Muscle of arm (tissue), 1 donor: ENCODE measurements at regions not wholly inside any gene's neighbourhood (a gene's known extent, or its start where the extent isn't known, plus 50 kb on each side); places are given as distances from the start of the nearest gene placed in this dataset.
A peak's percentile ranks its signal among the peaks of the same experiment; 100 is the strongest.
"Not testable (repeated sequence)": the region's sequence is repeated elsewhere in the genome, so short reads cannot be mapped to it uniquely, and the experiment has no call there.

ENCODE experiments used
- DNase-seq: peaks from one replicate; pipeline ENCODE4 v3.0.0-alpha.2; 2013

- peak; percentile 57 for DNase-seq
These were observed 1029.1 kb upstream of the KLHL29 start for GRCh38 chr2:22355816-22356433.

GRCh38 chr2:22359071-22359672, 1025.8 kb upstream of the KLHL29 start:
- DNase-seq: no peak

- no peak for DNase-seq
These were observed 1024.1 kb upstream of the KLHL29 start for GRCh38 chr2:22360735-22361374.

- no peak for DNase-seq
These were observed 1023.4 kb upstream of the KLHL29 start for GRCh38 chr2:22361571-22361970.

- no peak for DNase-seq
These were observed 1009.9 kb upstream of the KLHL29 start for GRCh38 chr2:22375096-22375495.

- no peak for DNase-seq
These were observed 1007.7 kb upstream of the KLHL29 start for GRCh38 chr2:22377268-22377667.

- DNase-seq: no peak
These were observed 1002.4 kb upstream of the KLHL29 start for GRCh38 chr2:22382479-22383169.

GRCh38 chr2:22397847-22398246, 987.1 kb upstream of the KLHL29 start:
- DNase-seq: no peak

- DNase-seq: no peak
These were observed 981.2 kb upstream of the KLHL29 start for GRCh38 chr2:22403748-22404147.

GRCh38 chr2:22406625-22407024, 978.4 kb upstream of the KLHL29 start:
- DNase-seq: no peak

GRCh38 chr2:22420076-22420475, 964.9 kb upstream of the KLHL29 start:
- no peak for DNase-seq

GRCh38 chr2:22442051-22442450, 942.9 kb upstream of the KLHL29 start:
- DNase-seq: no peak

- DNase-seq: no peak
These were observed 940.7 kb upstream of the KLHL29 start for GRCh38 chr2:22444281-22444680.

- no peak for DNase-seq
These were observed 935.3 kb upstream of the KLHL29 start for GRCh38 chr2:22449696-22450095.

- no peak for DNase-seq
These were observed 934.1 kb upstream of the KLHL29 start for GRCh38 chr2:22450831-22451230.

- DNase-seq: peak; percentile 54
These were observed 930.0 kb upstream of the KLHL29 start for GRCh38 chr2:22454826-22455485.

GRCh38 chr2:22458440-22458839, 926.5 kb upstream of the KLHL29 start:
- DNase-seq: no peak

- DNase-seq: not testable (repeated sequence)
These were observed 909.9 kb upstream of the KLHL29 start for GRCh38 chr2:22475103-22475502.

GRCh38 chr2:22478329-22478728, 906.6 kb upstream of the KLHL29 start:
- no peak for DNase-seq

- peak; percentile 81 for DNase-seq
These were observed 903.3 kb upstream of the KLHL29 start for GRCh38 chr2:22481486-22482259.

- no peak for DNase-seq
These were observed 901.9 kb upstream of the KLHL29 start for GRCh38 chr2:22483036-22483435.

- no peak for DNase-seq
These were observed 899.5 kb upstream of the KLHL29 start for GRCh38 chr2:22485486-22485885.
